HL-60 (cell line): ENCODE measurements at regions not wholly inside any gene's neighbourhood (a gene's known extent, or its start where the extent isn't known, plus 50 kb on each side); places are given as distances from the start of the nearest gene placed in this dataset.

Experiments
- DNase-seq, 2 experiments: peaks; one replicate each; pipeline ENCODE4 v3.0.0-alpha.2; 2010 to 2020; ENCODE audit warnings: low read depth in 1 of 2, low spot score in 1 of 2
- H3K27ac ChIP-seq: fragments of 250-450 bp; sonication (Bioruptor Pico); replicated peaks from 2 replicates; pipeline ENCODE4 v1.5.1; 2020; ENCODE audit warnings: mild to moderate bottlenecking, moderate library complexity
- H3K27me3 ChIP-seq: fragments of 250-450 bp; sonication (Bioruptor Pico); 2 replicates; pipeline ENCODE4 v1.5.1; 2021; ENCODE audit warnings: mild to moderate bottlenecking, moderate library complexity; ENCODE audit not compliant: insufficient read depth, poor library complexity, severe bottlenecking
- H3K4me3 ChIP-seq: replicated peaks from 2 replicates; pipeline ENCODE4 v1.5.1; 2011; ENCODE audit warnings: mild to moderate bottlenecking, control low read depth, low read length; ENCODE audit not compliant: insufficient read depth
- CTCF ChIP-seq: IDR thresholded peaks from one replicate; pipeline ENCODE4 v1.5.1; 2011; ENCODE audit warnings: low read length, control low read depth, inconsistent platforms; ENCODE audit not compliant: insufficient read depth
- GABPA ChIP-seq: IDR thresholded peaks from 2 replicates; pipeline ENCODE4 v1.6.1; 2012; ENCODE audit warnings: low read depth
- POLR2AphosphoS5 ChIP-seq: IDR thresholded peaks from 2 replicates; pipeline ENCODE4 v1.6.1; 2012; ENCODE audit warnings: low read depth
- REST ChIP-seq: IDR thresholded peaks from 2 replicates; pipeline ENCODE4 v1.6.1; 2012; ENCODE audit warnings: low read depth; ENCODE audit not compliant: insufficient replicate concordance
- SPI1 ChIP-seq: IDR thresholded peaks from 2 replicates; pipeline ENCODE4 v1.6.1; 2012; ENCODE audit warnings: low read depth, mild to moderate bottlenecking, borderline replicate concordance

GRCh38 chr7:21142081-21142480 is 285.8 kb upstream of the SP4 start:
- no peak overlapping the region for H3K4me3 ChIP-seq
- no peak for TF ChIP-seq REST
- TF ChIP-seq CTCF, result no peak
- TF ChIP-seq SPI1, result no peak
- no peak for TF ChIP-seq POLR2AphosphoS5
- no peak for TF ChIP-seq GABPA
- DNase-seq, result no peak
- no peak overlapping the region for H3K27ac ChIP-seq
- H3K27me3 ChIP-seq, result no peaks in the 10 kb centered on the region

GRCh38 chr7:21146642-21147423 is 281.1 kb upstream of the SP4 start:
- TF ChIP-seq GABPA (no peak), POLR2AphosphoS5 (no peak), CTCF (no peak), SPI1 (no peak), REST (no peak)
- H3K27ac ChIP-seq, result no peak overlapping the region
- no peaks in the 10 kb centered on the region for H3K27me3 ChIP-seq
- no peak for DNase-seq
- no peak overlapping the region for H3K4me3 ChIP-seq

- DNase-seq, result no peak
- TF ChIP-seq REST, result no peak
- Histone ChIP-seq H3K4me3 (no peak overlapping the region), H3K27me3 (no peaks in the 10 kb centered on the region), H3K27ac (no peak overlapping the region)
Observed at GRCh38 chr7:21149809-21150208, 278.1 kb upstream of the SP4 start.
